ENCODE measurements at regions not wholly inside any gene's neighbourhood (a gene's known extent, or its start where the extent isn't known, plus 50 kb on each side); places are given as distances from the start of the nearest gene placed in this dataset.

DNA sequence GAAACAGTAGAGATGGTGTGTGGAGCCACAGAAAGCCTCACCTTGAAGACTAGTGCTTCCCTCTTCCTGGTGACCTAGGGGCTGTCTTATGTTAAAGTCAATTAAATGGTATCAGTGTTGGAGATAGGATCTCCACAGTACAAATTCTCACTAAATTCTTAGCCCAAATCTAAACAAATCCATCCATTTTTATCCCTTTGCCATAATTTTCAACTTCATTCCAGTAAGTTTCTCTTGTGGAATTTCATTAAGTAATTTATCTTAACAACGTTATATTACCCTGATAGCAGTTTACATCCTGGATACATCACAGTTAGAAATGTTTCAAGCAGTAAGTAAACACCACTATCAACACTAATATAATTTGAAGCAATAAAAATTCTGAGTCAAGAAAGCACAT lies 989.4 kb upstream of the NXPH2 start:
- TF ChIP-seq POLR2A (IDR thresholded peaks at IDR 0.05; ENCODE audit: extremely low read depth, insufficient read length) (no peak), CTCF (IDR thresholded peaks at IDR 0.05; ENCODE audit: low read depth, low read length) (no peak)
- TF ChIP-seq, protein P1, sequence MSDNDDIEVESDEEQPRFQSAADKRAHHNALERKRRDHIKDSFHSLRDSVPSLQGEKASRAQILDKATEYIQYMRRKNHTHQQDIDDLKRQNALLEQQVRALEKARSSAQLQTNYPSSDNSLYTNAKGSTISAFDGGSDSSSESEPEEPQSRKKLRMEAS (IDR thresholded peaks at IDR 0.05; ENCODE audit: low read depth, low read length) = no peak

All from NB4 (cell line).